Common myeloid progenitor, CD34-positive (primary cell): ENCODE measurements at regions not wholly inside any gene's neighbourhood (a gene's known extent, or its start where the extent isn't known, plus 50 kb on each side); places are given as distances from the start of the nearest gene placed in this dataset.

Source experiments
- CTCF ChIA-PET: fragments of 350-600 bp; sonication (Branson Sonifier 250); formaldehyde crosslinking; loops from one replicate; lab custom pipeline; 2021; ENCODE audit warnings: antibody characterized with exemption; lab: Charles Lee
- POLR2A ChIA-PET: fragments of 350-600 bp; sonication (Branson Sonifier 250); formaldehyde crosslinking; loops from one replicate; lab custom pipeline; 2021; ENCODE audit warnings: antibody characterized with exemption; lab: Charles Lee
- DNase-seq, 3 donors: peaks; one replicate each; pipeline versions ENCODE4 v3.0.0 to v3.0.0-alpha.2; 2013
- H3K27ac ChIP-seq, 2 experiments: 1 replicate in 1 of 2; 2 replicates in 1 of 2; pipeline ENCODE4 v1.7.0; 2013; ENCODE audit warnings: inconsistent platforms in 2 of 2, low read length in 2 of 2, mild to moderate bottlenecking in 2 of 2, low read depth in 1 of 2, moderate library complexity in 1 of 2; ENCODE audit not compliant: severe bottlenecking in 2 of 2, insufficient read depth in 1 of 2, poor library complexity in 1 of 2
- H3K27me3 ChIP-seq, 5 experiments: replicated peaks in 2 of 5; 1 replicate in 3 of 5; 2 replicates in 2 of 5; pipeline versions ENCODE4 v1.6.1 to v1.7.0; 2013; ENCODE audit warnings: low read length in 4 of 5, mild to moderate bottlenecking in 2 of 5, moderate library complexity in 2 of 5, inconsistent platforms in 1 of 5; ENCODE audit not compliant: insufficient read depth in 5 of 5, control insufficient read depth in 4 of 5
- H3K36me3 ChIP-seq, 4 experiments: 1 replicate in 2 of 4; 2 replicates in 2 of 4; pipeline versions ENCODE4 v1.6.1 to v1.7.0; 2013; ENCODE audit warnings: low read length in 3 of 4, control low read depth in 1 of 4, mild to moderate bottlenecking in 1 of 4; ENCODE audit not compliant: control insufficient read depth in 4 of 4, insufficient read depth in 4 of 4
- H3K4me1 ChIP-seq, 4 experiments: 1 replicate in 3 of 4; 2 replicates in 1 of 4; pipeline versions ENCODE4 v1.6.1 to v1.7.1; 2013; ENCODE audit warnings: low read length in 3 of 4, mild to moderate bottlenecking in 3 of 4, control low read depth in 1 of 4, inconsistent platforms in 1 of 4, moderate library complexity in 1 of 4; ENCODE audit not compliant: control insufficient read depth in 4 of 4, insufficient read depth in 4 of 4; ENCODE audit errors: control extremely low read depth in 1 of 4
- H3K4me3 ChIP-seq, 7 experiments: 1 replicate in 4 of 7; 2 replicates in 3 of 7; pipeline versions ENCODE4 v1.5.1 to v1.7.0; 2013; ENCODE audit warnings: mild to moderate bottlenecking in 7 of 7, low read length in 6 of 7, moderate library complexity in 6 of 7, inconsistent platforms in 2 of 7, low read depth in 2 of 7, control low read depth in 1 of 7; ENCODE audit not compliant: insufficient read depth in 4 of 7, control insufficient read depth in 1 of 7; ENCODE audit errors: extremely low read depth in 1 of 7
- H3K9me3 ChIP-seq, 5 experiments: 1 replicate in 4 of 5; 2 replicates in 1 of 5; pipeline versions ENCODE4 v1.6.1 to v1.7.1; 2013; ENCODE audit warnings: low read length in 4 of 5, mild to moderate bottlenecking in 2 of 5, inconsistent platforms in 1 of 5, low read depth in 1 of 5, moderate library complexity in 1 of 5; ENCODE audit not compliant: control insufficient read depth in 4 of 5, insufficient read depth in 2 of 5; ENCODE audit errors: control extremely low read depth in 1 of 5
- WGBS: methylation state at CpG from one replicate; pipeline ENCODE4 v1.1.5; 2013; ENCODE audit not compliant: insufficient coverage; 5-methylcytosine and 5-hydroxymethylcytosine counted together

DNA sequence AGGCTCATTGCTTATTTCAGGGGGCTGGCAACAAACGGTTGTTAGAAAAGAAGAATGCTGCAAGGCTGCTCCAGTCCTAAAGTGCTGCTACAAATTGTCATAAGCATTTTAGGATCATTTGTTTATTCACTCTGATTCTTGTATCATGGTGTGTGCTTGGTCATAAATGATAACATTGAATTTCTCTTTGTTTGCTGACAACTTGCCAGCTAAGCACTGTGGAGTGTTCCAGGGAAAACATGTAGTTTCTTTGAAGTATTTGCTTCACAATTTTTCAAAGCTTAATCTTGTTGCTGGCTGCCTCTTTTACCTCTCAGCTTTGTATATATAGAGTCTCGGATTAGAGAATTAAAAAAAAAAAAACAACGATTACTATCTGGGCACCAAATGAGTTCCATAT, 263.0 kb downstream of the PHF14 start:
- CTCF ChIA-PET: no interaction called here

DNA sequence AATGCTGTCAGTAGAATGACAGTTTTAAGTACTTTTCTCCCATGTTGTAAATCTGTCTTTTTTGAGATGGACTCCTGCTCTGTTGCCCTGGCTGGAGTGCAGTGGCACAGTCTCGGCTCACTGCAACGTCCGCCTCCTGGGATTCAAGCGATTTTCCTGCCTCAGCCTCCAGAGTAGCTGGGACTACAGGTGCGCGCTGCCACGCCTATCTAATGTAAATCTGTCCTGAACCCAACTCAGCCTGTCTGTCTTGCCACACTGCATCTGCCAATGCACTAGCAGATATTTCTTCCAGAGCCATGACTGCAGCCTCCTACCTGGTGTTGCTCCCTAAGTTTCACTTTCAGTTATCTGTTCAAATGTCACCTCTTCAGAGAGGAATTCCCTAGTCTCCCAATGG, 264.1 kb downstream of the PHF14 start:
- Histone ChIP-seq H3K36me3 (no peaks in the 10 kb centered on the region), H3K27ac (no peak overlapping the region), H3K27me3 (no peaks in the 10 kb centered on the region), H3K9me3 (no peaks in the 10 kb centered on the region), H3K4me3 (peak overlapping the region in 1 of 7 experiments; percentile 14), H3K4me1 (no peaks in the 10 kb centered on the region)
- 89% methylated on average over 6 of the region's 7 CpGs for WGBS
- ChIA-PET CTCF (no interaction called here), POLR2A (no interaction called here)
- DNase-seq: no peak

More for the DNA sequence above, 263.0 kb downstream of the PHF14 start:
- POLR2A ChIA-PET: no interaction called here
- WGBS: 100% methylated on average over 1 of the region's 3 CpGs
- H3K27ac ChIP-seq: no peak overlapping the region
- H3K9me3 ChIP-seq: no peaks in the 10 kb centered on the region
- H3K36me3 ChIP-seq: no peaks in the 10 kb centered on the region
- no peaks in the 10 kb centered on the region for H3K27me3 ChIP-seq
- H3K4me1 ChIP-seq: no peaks in the 10 kb centered on the region
- H3K4me3 ChIP-seq: no peak overlapping the region
- DNase-seq: no peak

DNA sequence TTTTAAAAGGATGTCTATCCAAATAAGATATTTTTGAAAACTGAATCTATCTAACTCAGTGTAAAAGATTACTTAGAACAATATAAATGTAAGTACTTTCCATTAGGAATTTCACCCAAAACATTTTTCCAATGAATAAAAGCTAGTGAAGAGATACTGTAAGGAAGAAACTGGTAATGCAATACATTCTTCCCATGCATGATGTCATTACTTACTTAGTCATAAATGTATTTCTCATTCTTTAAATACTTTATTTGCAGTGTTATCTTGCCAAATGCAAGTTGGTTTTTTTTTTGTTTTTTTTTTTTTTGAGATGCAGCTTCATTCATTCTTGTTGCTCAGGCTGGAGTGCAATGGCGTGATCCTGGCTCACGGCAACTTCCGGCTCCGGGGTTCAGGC, 265.6 kb downstream of the PHF14 start:
- H3K36me3 ChIP-seq: no peaks in the 10 kb centered on the region
- POLR2A ChIA-PET: no interaction called here
- H3K4me3 ChIP-seq: no peak overlapping the region
- no peaks in the 10 kb centered on the region for H3K4me1 ChIP-seq
- DNase-seq: no peak
- no CpG with 5 or more reads among the region's 4 CpGs for WGBS
- H3K27ac ChIP-seq: no peak overlapping the region
- H3K9me3 ChIP-seq: no peaks in the 10 kb centered on the region
- CTCF ChIA-PET: no interaction called here
- H3K27me3 ChIP-seq: no peaks in the 10 kb centered on the region

DNA sequence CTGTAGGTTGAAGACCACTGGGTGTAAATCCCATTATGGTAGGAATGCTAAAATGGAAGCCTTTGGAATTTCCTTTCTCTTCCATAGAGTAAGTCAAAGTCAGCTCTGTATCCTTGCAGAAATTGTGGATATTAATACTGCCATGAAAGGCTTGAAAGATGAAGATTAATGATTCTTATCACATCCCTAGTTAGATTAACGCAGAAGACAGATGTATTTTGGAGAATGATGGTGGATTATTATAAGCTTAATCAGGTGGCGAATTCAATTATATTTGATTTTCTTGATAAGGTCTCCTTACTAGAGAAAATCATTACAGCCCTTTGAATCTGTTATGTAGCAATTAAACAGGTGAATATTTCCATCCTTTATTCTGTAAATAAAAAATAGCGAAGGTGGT, 270.1 kb downstream of the PHF14 start:
- ChIA-PET POLR2A (no interaction called here), CTCF (interaction anchor here (0.6 kb wide), 1 partner anchor 9 kb away, joined by 3 read pairs; no protein-coding TSS in a partner anchor)
- H3K4me1 ChIP-seq: no peaks in the 10 kb centered on the region
- WGBS: no CpG with 5 or more reads among the region's 3 CpGs
- no peak overlapping the region for H3K4me3 ChIP-seq
- DNase-seq: no peak
- no peaks in the 10 kb centered on the region for H3K27me3 ChIP-seq
- H3K9me3 ChIP-seq: no peaks in the 10 kb centered on the region
- H3K27ac ChIP-seq: no peak overlapping the region
- H3K36me3 ChIP-seq: no peaks in the 10 kb centered on the region

DNA sequence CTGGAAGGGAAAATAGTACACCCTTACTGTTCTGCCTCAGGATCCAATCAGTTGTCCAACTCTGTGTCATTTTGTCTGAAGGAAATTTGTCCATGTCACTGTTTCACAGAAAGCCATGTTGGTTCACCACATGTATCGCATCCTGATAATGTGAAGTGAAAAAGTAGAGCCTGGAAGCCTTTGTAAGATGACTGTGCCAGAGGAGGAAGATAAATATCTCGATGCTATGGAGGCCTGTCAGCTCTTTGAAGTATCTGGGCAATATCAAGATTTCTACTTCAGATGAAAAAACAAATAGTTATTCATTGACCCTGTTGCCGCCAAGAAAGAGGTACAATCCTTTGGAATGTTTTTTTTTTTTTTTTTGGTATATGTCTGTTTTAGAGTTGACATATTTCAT, 270.5 kb downstream of the PHF14 start:
- ChIA-PET POLR2A (no interaction called here), CTCF (interaction anchor here (0.6 kb wide), 1 partner anchor 9 kb away, joined by 3 read pairs; no protein-coding TSS in a partner anchor)
- H3K27ac ChIP-seq: no peak overlapping the region
- no peaks in the 10 kb centered on the region for H3K9me3 ChIP-seq
- 100% methylated on average over 1 of the region's 3 CpGs for WGBS
- no peaks in the 10 kb centered on the region for H3K4me1 ChIP-seq
- DNase-seq: no peak
- H3K36me3 ChIP-seq: no peaks in the 10 kb centered on the region
- H3K4me3 ChIP-seq: no peak overlapping the region
- H3K27me3 ChIP-seq: no peaks in the 10 kb centered on the region

DNA sequence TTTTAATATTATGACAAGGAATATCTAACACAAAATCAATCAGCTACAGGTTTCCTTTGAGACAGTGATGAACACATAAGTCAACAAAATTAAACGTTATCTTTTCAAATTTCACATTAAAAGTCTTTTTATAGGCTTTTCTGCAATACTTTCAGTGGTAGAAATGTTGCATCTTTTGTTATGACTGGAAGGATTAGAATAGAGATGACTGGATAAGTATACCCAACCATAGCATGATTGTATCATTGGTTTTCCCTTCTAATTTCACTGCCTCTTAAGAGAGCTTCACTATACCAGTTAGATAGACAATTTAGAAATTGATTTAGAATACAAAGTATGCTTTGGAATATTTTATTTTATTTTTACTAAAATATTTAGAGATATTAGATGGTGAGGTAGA, 273.9 kb downstream of the PHF14 start:
- Histone ChIP-seq H3K36me3 (no peaks in the 10 kb centered on the region), H3K27ac (no peak overlapping the region), H3K4me1 (no peaks in the 10 kb centered on the region), H3K9me3 (no peaks in the 10 kb centered on the region), H3K4me3 (no peak overlapping the region), H3K27me3 (no peaks in the 10 kb centered on the region)
- no CpG with 5 or more reads among the region's 1 CpG for WGBS
- no peak for DNase-seq
- ChIA-PET CTCF (no interaction called here), POLR2A (no interaction called here)

DNA sequence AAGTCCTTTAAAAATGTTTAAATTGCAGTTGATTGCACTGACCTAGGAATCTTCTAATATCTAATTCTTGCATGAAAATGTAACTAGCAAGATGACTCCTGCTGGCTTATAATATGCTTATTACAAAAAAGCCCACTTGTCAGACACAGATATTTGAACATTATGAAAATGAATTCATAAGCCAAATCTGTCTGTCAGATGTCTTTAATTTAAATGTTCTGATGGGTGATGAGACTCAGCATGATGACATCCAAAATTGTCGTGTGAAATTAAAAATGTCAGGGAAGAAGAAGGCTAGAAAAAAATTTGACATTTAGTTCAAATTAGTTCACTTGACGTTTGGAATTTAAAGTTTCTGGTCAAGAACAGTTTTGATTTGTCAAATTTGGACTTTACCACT, 277.8 kb downstream of the PHF14 start:
- ChIA-PET POLR2A (no interaction called here), CTCF (no interaction called here)
- DNase-seq: no peak
- Histone ChIP-seq H3K4me1 (no peaks in the 10 kb centered on the region), H3K4me3 (no peak overlapping the region), H3K9me3 (no peaks in the 10 kb centered on the region), H3K36me3 (no peaks in the 10 kb centered on the region), H3K27me3 (no peaks in the 10 kb centered on the region), H3K27ac (no peak overlapping the region)
- WGBS: 90% methylated on average over 2 of the region's 2 CpGs
